Lower lobe of right lung (tissue), 2 donors: ENCODE measurements at regions not wholly inside any gene's neighbourhood (a gene's known extent, or its start where the extent isn't known, plus 50 kb on each side); places are given as distances from the start of the nearest gene placed in this dataset.

Source experiments
- ATAC-seq, 2 donors: fragments of 200-7000 bp; cut with Tn5 transposase; one replicate each; pipeline ENCODE4 v1.9.1; 2020 to 2022; ENCODE audit warnings: mild to moderate bottlenecking in 2 of 2, moderate library complexity in 2 of 2
- DNase-seq: peaks from one replicate; pipeline ENCODE4 v3.0.0-alpha.2; 2020
- H3K27ac ChIP-seq: fragments of 200-600 bp; one replicate; pipeline ENCODE4 v1.8.0; 2022
- H3K27me3 ChIP-seq: fragments of 200-600 bp; one replicate; pipeline ENCODE4 v1.8.0; 2022; ENCODE audit warnings: low read depth
- H3K36me3 ChIP-seq: fragments of 200-600 bp; one replicate; pipeline ENCODE4 v1.8.0; 2022; ENCODE audit warnings: mild to moderate bottlenecking
- H3K4me1 ChIP-seq: fragments of 200-600 bp; one replicate; pipeline ENCODE4 v1.8.0; 2022
- H3K4me3 ChIP-seq: fragments of 200-600 bp; one replicate; pipeline ENCODE4 v1.8.0; 2022; ENCODE audit warnings: mild to moderate bottlenecking
- H3K9me3 ChIP-seq: fragments of 200-600 bp; one replicate; pipeline ENCODE4 v1.8.0; 2022
- intact Hi-C: fragments of 100-400 bp; cut with DNase I; formaldehyde crosslinking; loops from one replicate; pipeline ENCODE4 v1.11.0; 2022
- TF ChIP-seq, protein P1 (sequence below): fragments of 200-600 bp; IDR thresholded peaks from one replicate; pipeline ENCODE4 v1.8.0; 2022; ENCODE audit warnings: antibody characterized with exemption, mild to moderate bottlenecking
- donor health status: DM: no; HTN: yes; CAD: no; lungs with severe emphysema.

DNA sequence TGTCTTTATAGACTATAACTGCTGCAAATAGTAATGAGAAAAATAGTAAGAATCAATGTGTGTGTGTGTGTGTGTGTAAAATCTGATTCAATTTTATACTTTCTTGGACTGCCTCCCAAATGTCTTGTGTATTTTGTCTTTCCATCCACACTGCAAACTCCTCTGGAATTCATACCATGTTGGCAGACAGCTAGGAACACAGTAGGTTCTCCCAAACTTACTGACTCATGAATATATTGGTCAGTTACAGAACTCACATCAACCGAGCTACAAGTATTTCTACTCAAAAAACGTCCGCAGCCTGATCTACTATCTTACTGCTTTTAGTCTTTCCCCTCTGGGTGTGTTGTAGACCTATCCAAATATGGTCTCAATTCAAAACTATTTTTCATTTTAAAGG, 542.7 kb upstream of the PSMD7 start:
- ATAC-seq = no peak
- intact Hi-C loops = no loop called here

DNA sequence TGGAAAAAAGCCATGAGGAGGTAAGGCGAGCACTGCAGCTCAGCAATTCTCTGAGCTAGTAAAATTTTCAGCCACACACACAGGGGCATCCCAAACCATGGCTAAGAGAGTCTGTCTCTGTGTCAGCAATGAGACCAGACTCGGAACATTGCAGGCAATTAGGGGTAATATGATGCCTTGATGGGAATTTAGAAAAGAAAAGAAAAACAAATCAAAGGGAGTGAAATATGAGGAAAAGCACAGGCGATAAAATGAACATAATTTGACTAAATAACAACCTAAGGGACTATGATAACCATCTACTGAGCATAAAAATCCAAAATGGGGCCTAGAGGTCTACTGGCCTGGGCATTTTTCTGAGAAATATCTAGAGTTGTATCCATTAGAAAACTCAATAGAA, 546.0 kb upstream of the PSMD7 start:
- intact Hi-C loops = no loop called here
- Histone ChIP-seq H3K27me3 (no peaks in the 10 kb centered on the region), H3K27ac (no peak overlapping the region), H3K4me1 (no peaks in the 10 kb centered on the region), H3K9me3 (no peaks in the 10 kb centered on the region), H3K4me3 (no peak overlapping the region), H3K36me3 (no peaks in the 10 kb centered on the region)
- ATAC-seq = no peak
- TF ChIP-seq, protein P1, sequence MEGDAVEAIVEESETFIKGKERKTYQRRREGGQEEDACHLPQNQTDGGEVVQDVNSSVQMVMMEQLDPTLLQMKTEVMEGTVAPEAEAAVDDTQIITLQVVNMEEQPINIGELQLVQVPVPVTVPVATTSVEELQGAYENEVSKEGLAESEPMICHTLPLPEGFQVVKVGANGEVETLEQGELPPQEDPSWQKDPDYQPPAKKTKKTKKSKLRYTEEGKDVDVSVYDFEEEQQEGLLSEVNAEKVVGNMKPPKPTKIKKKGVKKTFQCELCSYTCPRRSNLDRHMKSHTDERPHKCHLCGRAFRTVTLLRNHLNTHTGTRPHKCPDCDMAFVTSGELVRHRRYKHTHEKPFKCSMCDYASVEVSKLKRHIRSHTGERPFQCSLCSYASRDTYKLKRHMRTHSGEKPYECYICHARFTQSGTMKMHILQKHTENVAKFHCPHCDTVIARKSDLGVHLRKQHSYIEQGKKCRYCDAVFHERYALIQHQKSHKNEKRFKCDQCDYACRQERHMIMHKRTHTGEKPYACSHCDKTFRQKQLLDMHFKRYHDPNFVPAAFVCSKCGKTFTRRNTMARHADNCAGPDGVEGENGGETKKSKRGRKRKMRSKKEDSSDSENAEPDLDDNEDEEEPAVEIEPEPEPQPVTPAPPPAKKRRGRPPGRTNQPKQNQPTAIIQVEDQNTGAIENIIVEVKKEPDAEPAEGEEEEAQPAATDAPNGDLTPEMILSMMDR = no peak
- no peak for DNase-seq

More for the DNA sequence above, 542.7 kb upstream of the PSMD7 start:
- Histone ChIP-seq H3K9me3 (no peaks in the 10 kb centered on the region), H3K4me3 (no peak overlapping the region), H3K27ac (no peak overlapping the region), H3K4me1 (no peaks in the 10 kb centered on the region), H3K27me3 (no peaks in the 10 kb centered on the region), H3K36me3 (no peaks in the 10 kb centered on the region)
- DNase-seq = no peak
- TF ChIP-seq, protein P1 = no peak

DNA sequence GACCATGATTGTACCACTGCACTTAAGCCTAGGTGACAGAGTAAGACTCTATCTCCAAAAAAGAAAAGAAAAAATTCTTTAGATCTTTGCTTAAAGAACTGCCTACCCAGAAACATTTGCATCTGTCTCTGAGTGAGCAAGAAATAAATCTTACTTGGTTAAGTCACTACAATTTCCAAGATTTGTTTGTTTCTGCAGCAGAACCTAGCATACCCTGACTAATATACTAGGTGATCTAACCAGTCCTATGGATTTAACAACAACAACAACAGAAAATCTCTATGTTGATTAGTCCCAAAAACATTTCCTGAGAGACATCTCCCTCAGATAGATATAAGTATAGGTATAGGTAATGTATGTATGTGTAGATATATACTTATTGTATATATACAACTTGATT, 549.3 kb upstream of the PSMD7 start:
- intact Hi-C loops = no loop called here
- ATAC-seq (no peak), DNase-seq (no peak)
- Histone ChIP-seq H3K36me3 (no peaks in the 10 kb centered on the region), H3K27me3 (no peaks in the 10 kb centered on the region), H3K4me1 (no peaks in the 10 kb centered on the region), H3K9me3 (no peaks in the 10 kb centered on the region), H3K4me3 (no peak overlapping the region), H3K27ac (no peak overlapping the region)
- TF ChIP-seq, protein P1 = no peak

DNA sequence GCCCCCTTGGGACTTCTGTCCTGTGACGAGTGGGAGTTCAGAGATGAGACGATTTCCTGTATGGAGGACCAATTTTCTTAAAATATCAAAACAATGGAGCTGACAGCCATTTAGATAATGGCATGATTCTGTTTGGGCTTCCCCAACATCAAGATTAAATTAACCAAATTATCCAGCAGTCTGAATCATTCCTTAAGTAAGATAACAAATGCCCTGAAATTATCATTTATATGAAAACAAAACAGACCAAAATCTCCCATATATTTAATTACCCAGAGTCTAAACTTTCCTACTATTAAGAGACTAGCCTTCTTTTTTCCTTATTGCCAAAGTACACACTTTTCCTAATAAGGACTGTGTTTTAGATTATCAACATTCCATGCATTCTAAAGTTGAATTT, 550.1 kb upstream of the PSMD7 start:
- Histone ChIP-seq H3K27ac (no peak overlapping the region), H3K36me3 (no peaks in the 10 kb centered on the region), H3K4me3 (no peak overlapping the region), H3K9me3 (no peaks in the 10 kb centered on the region), H3K27me3 (no peaks in the 10 kb centered on the region), H3K4me1 (no peaks in the 10 kb centered on the region)
- TF ChIP-seq, protein P1 = no peak
- ATAC-seq = no peak
- DNase-seq = no peak
- intact Hi-C loops = no loop called here

DNA sequence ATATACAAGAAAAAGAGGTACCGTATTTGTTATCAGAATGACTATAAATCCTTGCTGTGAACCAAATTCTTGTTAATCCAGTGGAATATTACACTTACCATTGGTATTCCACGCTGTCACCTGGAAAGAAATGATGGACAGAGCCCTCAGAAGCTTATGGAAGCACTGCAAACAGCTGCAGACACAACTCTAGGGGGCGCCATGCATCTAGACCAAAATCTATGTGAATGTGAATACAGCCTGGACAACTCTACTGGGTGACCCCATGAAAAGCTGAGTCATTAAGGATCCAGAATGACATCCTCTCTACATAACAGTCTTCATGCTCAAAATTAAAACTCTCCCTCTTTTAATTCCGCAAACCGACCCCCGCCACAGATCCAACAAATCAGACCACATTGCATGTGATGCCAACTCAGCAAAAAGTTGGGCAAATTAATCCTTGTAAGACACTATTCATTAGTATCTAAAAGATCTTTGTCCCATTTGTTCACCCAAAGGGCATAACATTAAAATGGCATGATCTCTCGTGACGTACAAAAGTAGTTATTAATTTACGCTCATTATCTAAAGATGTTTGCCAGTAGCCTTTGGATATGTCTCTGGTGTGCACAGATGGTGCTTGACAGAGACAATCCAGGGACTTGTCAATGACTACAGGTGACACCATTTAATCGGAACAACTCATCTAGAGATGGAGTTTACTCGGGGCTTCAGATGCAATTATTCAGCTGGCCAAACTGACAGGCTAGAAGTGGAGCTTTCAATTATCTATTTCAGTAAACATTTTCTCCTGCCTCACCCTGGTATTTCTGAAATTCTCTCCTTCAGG, 552.7 kb upstream of the PSMD7 start:
- no peak for DNase-seq
- intact Hi-C loops = no loop called here

More for the DNA sequence above, 552.7 kb upstream of the PSMD7 start:
- Histone ChIP-seq H3K36me3 (no peaks in the 10 kb centered on the region), H3K9me3 (no peaks in the 10 kb centered on the region), H3K27me3 (no peaks in the 10 kb centered on the region), H3K27ac (no peak overlapping the region), H3K4me1 (no peaks in the 10 kb centered on the region), H3K4me3 (no peak overlapping the region)
- no peak for ATAC-seq
- TF ChIP-seq, protein P1 = no peak
